Loucy (cell line): ENCODE measurements at regions not wholly inside any gene's neighbourhood (a gene's known extent, or its start where the extent isn't known, plus 50 kb on each side); places are given as distances from the start of the nearest gene placed in this dataset.

Experiments used
- H2AFZ ChIP-seq: fragments of 200-600 bp; sonication (generic); 2 replicates; pipeline ENCODE4 v1.6.0; 2016; ENCODE audit warnings: antibody characterized with exemption, mild to moderate bottlenecking, low read length, moderate library complexity
- H3F3A ChIP-seq: fragments of 200-600 bp; 2 replicates; pipeline ENCODE4 v1.6.0; 2016; ENCODE audit warnings: antibody characterized with exemption, low read depth, mild to moderate bottlenecking
- H3K27me3 ChIP-seq: fragments of 200-600 bp; sonication (generic); 2 replicates; pipeline ENCODE4 v1.6.1; 2014; ENCODE audit warnings: low read length, mild to moderate bottlenecking; ENCODE audit not compliant: insufficient read depth, poor library complexity, severe bottlenecking
- H3K36me3 ChIP-seq: fragments of 200-600 bp; sonication (generic); 2 replicates; pipeline ENCODE4 v1.6.1; 2016; ENCODE audit warnings: low read length; ENCODE audit not compliant: insufficient read depth
- H3K4me1 ChIP-seq: fragments of 200-600 bp; sonication (generic); 2 replicates; pipeline ENCODE4 v1.5.1; 2014; ENCODE audit warnings: low read length, mild to moderate bottlenecking; ENCODE audit not compliant: insufficient read depth, poor library complexity, severe bottlenecking
- H3K4me2 ChIP-seq: fragments of 200-600 bp; sonication (generic); 2 replicates; pipeline ENCODE4 v1.6.0; 2014; ENCODE audit warnings: antibody characterized with exemption, low read length, low read depth, mild to moderate bottlenecking; ENCODE audit not compliant: poor library complexity, severe bottlenecking
- H3K4me3 ChIP-seq: fragments of 200-600 bp; sonication (generic); 2 replicates; pipeline ENCODE4 v1.5.1; 2014; ENCODE audit warnings: low read length, mild to moderate bottlenecking, mixed read lengths; ENCODE audit not compliant: poor library complexity, severe bottlenecking
- H3K79me2 ChIP-seq: fragments of 200-600 bp; sonication (generic); 2 replicates; pipeline ENCODE4 v1.6.1; 2014; ENCODE audit warnings: low read length; ENCODE audit not compliant: insufficient read depth
- H3K9ac ChIP-seq: fragments of 200-600 bp; sonication (generic); 2 replicates; pipeline ENCODE4 v1.6.0; 2014; ENCODE audit warnings: mild to moderate bottlenecking, low read depth, low read length, moderate library complexity; ENCODE audit not compliant: poor library complexity, severe bottlenecking
- H3K9me2 ChIP-seq: fragments of 200-600 bp; sonication (generic); replicated peaks from 2 replicates; pipeline ENCODE4 v1.6.1; 2016; ENCODE audit warnings: low read depth, low read length, mixed read lengths
- H3K9me3 ChIP-seq: fragments of 200-600 bp; sonication (generic); 2 replicates; pipeline ENCODE4 v1.6.1; 2014; ENCODE audit warnings: mild to moderate bottlenecking, antibody characterized with exemption, low read length, low read depth; ENCODE audit not compliant: insufficient read depth
- H4K20me1 ChIP-seq: fragments of 200-600 bp; sonication (generic); 2 replicates; pipeline ENCODE4 v1.6.0; 2014; ENCODE audit warnings: antibody characterized with exemption, low read length, mild to moderate bottlenecking; ENCODE audit not compliant: insufficient read depth, poor library complexity, severe bottlenecking
- CTCF ChIP-seq: fragments of 200-600 bp; sonication (generic); conservative IDR thresholded peaks from 2 replicates; pipeline ENCODE4 v1.5.1; 2014; ENCODE audit warnings: mild to moderate bottlenecking, antibody characterized with exemption, low read length
- EZH2phosphoT487 ChIP-seq: fragments of 200-600 bp; IDR thresholded peaks from 2 replicates; pipeline ENCODE4 v1.6.1; 2018; ENCODE audit warnings: antibody characterized with exemption, mild to moderate bottlenecking, moderate library complexity, borderline replicate concordance

- peak overlapping the region; percentile 37; the same call in 1 of the 2 replicates for H2AFZ ChIP-seq
Measured at GRCh38 chr1:81548918-81549587, 251.7 kb upstream of the ADGRL2 start.

GRCh38 chr1:81547912-81548303 is 252.8 kb upstream of the ADGRL2 start:
- no peaks in the 10 kb centered on the region for H3K9me3 ChIP-seq
- H3K4me1 ChIP-seq = no peaks in the 10 kb centered on the region
- H3K9ac ChIP-seq = no peak overlapping the region
- no peaks in the 10 kb centered on the region for H3K36me3 ChIP-seq
- no peaks in the 10 kb centered on the region for H4K20me1 ChIP-seq
- H3F3A ChIP-seq = no peaks in the 10 kb centered on the region
- H3K4me2 ChIP-seq = no peak overlapping the region
- H3K79me2 ChIP-seq = no peaks in the 10 kb centered on the region
- TF ChIP-seq CTCF (no peak), EZH2phosphoT487 (no peak)
- no peaks in the 10 kb centered on the region for H3K27me3 ChIP-seq
- H3K4me3 ChIP-seq = no peak overlapping the region
- H3K9me2 ChIP-seq = no peaks in the 10 kb centered on the region
- H2AFZ ChIP-seq = no peak overlapping the region

More at GRCh38 chr1:81548918-81549587, 251.7 kb upstream of the ADGRL2 start:
- Histone ChIP-seq H3K4me1 (no peaks in the 10 kb centered on the region), H3K27me3 (no peaks in the 10 kb centered on the region), H3K36me3 (no peaks in the 10 kb centered on the region), H3K9me3 (no peaks in the 10 kb centered on the region), H3K79me2 (no peaks in the 10 kb centered on the region), H3K9ac (no peak overlapping the region), H3K4me2 (no peak overlapping the region), H3F3A (no peaks in the 10 kb centered on the region), H4K20me1 (no peaks in the 10 kb centered on the region), H3K9me2 (no peaks in the 10 kb centered on the region), H3K4me3 (no peak overlapping the region)
- TF ChIP-seq EZH2phosphoT487 = no peak
- TF ChIP-seq CTCF = no peak

- TF ChIP-seq EZH2phosphoT487 (no peak), CTCF (no peak)
- no peak overlapping the region for H3K4me2 ChIP-seq
- no peaks in the 10 kb centered on the region for H4K20me1 ChIP-seq
- no peaks in the 10 kb centered on the region for H3K4me1 ChIP-seq
- H2AFZ ChIP-seq = no peak overlapping the region
- H3K27me3 ChIP-seq = no peaks in the 10 kb centered on the region
- no peak overlapping the region for H3K4me3 ChIP-seq
- H3K79me2 ChIP-seq = no peaks in the 10 kb centered on the region
- H3K9ac ChIP-seq = no peak overlapping the region
- no peaks in the 10 kb centered on the region for H3K9me3 ChIP-seq
- no peaks in the 10 kb centered on the region for H3K9me2 ChIP-seq
- H3F3A ChIP-seq = no peaks in the 10 kb centered on the region
- no peaks in the 10 kb centered on the region for H3K36me3 ChIP-seq
Measured at GRCh38 chr1:81547261-81547911, 253.3 kb upstream of the ADGRL2 start.
